ENCODE measurements at regions not wholly inside any gene's neighbourhood (a gene's known extent, or its start where the extent isn't known, plus 50 kb on each side); places are given as distances from the start of the nearest gene placed in this dataset.
"Not testable (repeated sequence)": the region's sequence is repeated elsewhere in the genome, so short reads cannot be mapped to it uniquely, and the experiment has no call there.

- DNase-seq, result not testable (repeated sequence)
These were observed 100.3 kb upstream of the ZC3H15 start for GRCh38 chr2:186385638-186386201.

- no peak for DNase-seq
These were observed 86.9 kb upstream of the ZC3H15 start for GRCh38 chr2:186399082-186399644.

- DNase-seq, result no peak
These were observed 80.2 kb upstream of the ZC3H15 start for GRCh38 chr2:186405842-186406241.

- DNase-seq, result no peak
These were observed 78.4 kb upstream of the ZC3H15 start for GRCh38 chr2:186407611-186408010.

- no peak for DNase-seq
These were observed 75.3 kb upstream of the ZC3H15 start for GRCh38 chr2:186410802-186411201.

GRCh38 chr2:186422226-186422625, 63.8 kb upstream of the ZC3H15 start:
- no peak for DNase-seq

- no peak for DNase-seq
These were observed 62.6 kb upstream of the ZC3H15 start for GRCh38 chr2:186423481-186423880.

GRCh38 chr2:186424265-186424664, 61.8 kb upstream of the ZC3H15 start:
- no peak for DNase-seq

GRCh38 chr2:186425576-186425975, 60.5 kb upstream of the ZC3H15 start:
- DNase-seq, result no peak

GRCh38 chr2:186426153-186427016, 59.7 kb upstream of the ZC3H15 start:
- DNase-seq, result no peak

GRCh38 chr2:186427017-186427350, 59.1 kb upstream of the ZC3H15 start:
- DNase-seq, result not testable (repeated sequence)

GRCh38 chr2:186427970-186428369, 58.1 kb upstream of the ZC3H15 start:
- no peak for DNase-seq

GRCh38 chr2:186429104-186429503, 57.0 kb upstream of the ZC3H15 start:
- no peak for DNase-seq

GRCh38 chr2:186431306-186431705, 54.8 kb upstream of the ZC3H15 start:
- DNase-seq, result no peak

GRCh38 chr2:186433040-186433439, 53.0 kb upstream of the ZC3H15 start:
- DNase-seq, result no peak

GRCh38 chr2:186433777-186434432, 52.2 kb upstream of the ZC3H15 start:
- DNase-seq, result no peak
